Mesothelial cell of epicardium (in vitro differentiated cells): ENCODE measurements at regions not wholly inside any gene's neighbourhood (a gene's known extent, or its start where the extent isn't known, plus 50 kb on each side); places are given as distances from the start of the nearest gene placed in this dataset.

Experiments used
- DNase-seq, 2 experiments: peaks; one replicate each; pipeline ENCODE4 v3.0.0; 2021; ENCODE audit warnings: low spot score in 2 of 2; ENCODE audit not compliant: unreplicated experiment in 2 of 2
- H3K27ac Mint-ChIP-seq: 2 replicates; pipeline ENCODE4 v1.8.0; 2021; ENCODE audit warnings: mixed read lengths
- H3K27me3 Mint-ChIP-seq: 2 replicates; pipeline ENCODE4 v1.8.0; 2021; ENCODE audit warnings: low read depth, mixed read lengths
- H3K36me3 Mint-ChIP-seq: 2 replicates; pipeline ENCODE4 v1.8.0; 2021; ENCODE audit warnings: mixed read lengths
- H3K4me1 Mint-ChIP-seq: 2 replicates; pipeline ENCODE4 v1.8.0; 2021; ENCODE audit warnings: mixed read lengths
- H3K4me3 Mint-ChIP-seq: 2 replicates; pipeline ENCODE4 v1.8.0; 2021; ENCODE audit warnings: mild to moderate bottlenecking, moderate library complexity, mixed read lengths
- H3K9me3 Mint-ChIP-seq: 2 replicates; pipeline ENCODE4 v1.8.0; 2021; ENCODE audit warnings: mixed read lengths
- CTCF ChIP-seq: fragments of 200-600 bp; sonication (generic); IDR thresholded peaks from one replicate; pipeline ENCODE4 v1.5.0; 2021; ENCODE audit warnings: antibody characterized with exemption; ENCODE audit not compliant: unreplicated experiment

- H3K4me1 Mint-ChIP-seq, result no peaks in the 10 kb centered on the region
- no peak for DNase-seq
These were observed 378.2 kb upstream of the SOX14 start for GRCh38 chr3:137385922-137386321.

GRCh38 chr3:137409584-137409983 is 354.5 kb upstream of the SOX14 start:
- no peak overlapping the region for H3K4me3 Mint-ChIP-seq
- no peak for DNase-seq
- no peaks in the 10 kb centered on the region for H3K4me1 Mint-ChIP-seq
- H3K9me3 Mint-ChIP-seq, result peaks cover 8% of the 10 kb centered on the region
- no peaks in the 10 kb centered on the region for H3K36me3 Mint-ChIP-seq
- H3K27ac Mint-ChIP-seq, result no peak overlapping the region
- no peak for TF ChIP-seq CTCF
- H3K27me3 Mint-ChIP-seq, result no peaks in the 10 kb centered on the region

More at GRCh38 chr3:137385922-137386321, 378.2 kb upstream of the SOX14 start:
- TF ChIP-seq CTCF, result no peak
- no peaks in the 10 kb centered on the region for H3K27me3 Mint-ChIP-seq
- H3K27ac Mint-ChIP-seq, result no peak overlapping the region
- H3K36me3 Mint-ChIP-seq, result no peaks in the 10 kb centered on the region
- no peak overlapping the region for H3K4me3 Mint-ChIP-seq
- H3K9me3 Mint-ChIP-seq, result peaks cover 4% of the 10 kb centered on the region

- Mint-ChIP-seq H3K27me3 (no peaks in the 10 kb centered on the region), H3K36me3 (no peaks in the 10 kb centered on the region), H3K27ac (no peak overlapping the region), H3K9me3 (peaks cover 9% of the 10 kb centered on the region), H3K4me1 (no peaks in the 10 kb centered on the region), H3K4me3 (no peak overlapping the region)
- DNase-seq, result no peak
- TF ChIP-seq CTCF, result no peak
These were observed 354.1 kb upstream of the SOX14 start for GRCh38 chr3:137410028-137410427.

- Mint-ChIP-seq H3K36me3 (no peaks in the 10 kb centered on the region), H3K9me3 (peaks cover 29% of the 10 kb centered on the region), H3K4me3 (no peak overlapping the region), H3K27me3 (peaks cover 4% of the 10 kb centered on the region), H3K4me1 (no peaks in the 10 kb centered on the region), H3K27ac (no peak overlapping the region)
- no peak for DNase-seq
- TF ChIP-seq CTCF, result no peak
These were observed 343.7 kb upstream of the SOX14 start for GRCh38 chr3:137420198-137420995.

- peaks cover 8% of the 10 kb centered on the region for H3K9me3 Mint-ChIP-seq
- TF ChIP-seq CTCF, result no peak
- H3K27ac Mint-ChIP-seq, result no peak overlapping the region
- H3K27me3 Mint-ChIP-seq, result peaks cover 4% of the 10 kb centered on the region
- H3K36me3 Mint-ChIP-seq, result no peaks in the 10 kb centered on the region
- no peak overlapping the region for H3K4me3 Mint-ChIP-seq
- no peak for DNase-seq
- no peaks in the 10 kb centered on the region for H3K4me1 Mint-ChIP-seq
These were observed 325.6 kb upstream of the SOX14 start for GRCh38 chr3:137438561-137438960.
